ENCODE measurements at regions not wholly inside any gene's neighbourhood (a gene's known extent, or its start where the extent isn't known, plus 50 kb on each side); places are given as distances from the start of the nearest gene placed in this dataset.

GRCh38 chr10:29780639-29781038 lies 145.9 kb upstream of the SVIL start:
- H4K20me1 ChIP-seq (ENCODE audit: insufficient read depth, low read length, poor library complexity, severe bottlenecking), result no peaks in the 10 kb centered on the region
- no peaks in the 10 kb centered on the region for H3K79me2 ChIP-seq (ENCODE audit: insufficient read depth, low read length)
- no peak for TF ChIP-seq EZH2phosphoT487 (IDR thresholded peaks at IDR 0.05; ENCODE audit: borderline replicate concordance)
- TF ChIP-seq CTCF (conservative IDR thresholded peaks at IDR 0.05; ENCODE audit: low read length), result no peak
- no peaks in the 10 kb centered on the region for H3F3A ChIP-seq (ENCODE audit: low read depth)
- H3K4me1 ChIP-seq (ENCODE audit: insufficient read depth, low read length, poor library complexity, severe bottlenecking), result peaks cover 15% of the 10 kb centered on the region
- H3K36me3 ChIP-seq (ENCODE audit: insufficient read depth, low read length), result no peaks in the 10 kb centered on the region
- no peaks in the 10 kb centered on the region for H3K9me3 ChIP-seq (ENCODE audit: insufficient read depth, low read depth, low read length)
- H3K9ac ChIP-seq (ENCODE audit: low read depth, low read length, poor library complexity, severe bottlenecking), result no peak overlapping the region
- H2AFZ ChIP-seq (ENCODE audit: low read length), result no peak overlapping the region
- no peak overlapping the region for H3K4me3 ChIP-seq (ENCODE audit: low read length, poor library complexity, severe bottlenecking)
- no peaks in the 10 kb centered on the region for H3K27me3 ChIP-seq (ENCODE audit: insufficient read depth, low read length, poor library complexity, severe bottlenecking)
- no peaks in the 10 kb centered on the region for H3K9me2 ChIP-seq (replicated peaks; ENCODE audit: low read depth, low read length)
- H3K4me2 ChIP-seq (ENCODE audit: low read depth, low read length, poor library complexity, severe bottlenecking), result no peak overlapping the region

- no peak for TF ChIP-seq CTCF (conservative IDR thresholded peaks at IDR 0.05; ENCODE audit: low read length)
- TF ChIP-seq EZH2phosphoT487 (IDR thresholded peaks at IDR 0.05; ENCODE audit: borderline replicate concordance), result no peak
Observed at GRCh38 chr10:29780096-29780495, 145.3 kb upstream of the SVIL start.

DNA sequence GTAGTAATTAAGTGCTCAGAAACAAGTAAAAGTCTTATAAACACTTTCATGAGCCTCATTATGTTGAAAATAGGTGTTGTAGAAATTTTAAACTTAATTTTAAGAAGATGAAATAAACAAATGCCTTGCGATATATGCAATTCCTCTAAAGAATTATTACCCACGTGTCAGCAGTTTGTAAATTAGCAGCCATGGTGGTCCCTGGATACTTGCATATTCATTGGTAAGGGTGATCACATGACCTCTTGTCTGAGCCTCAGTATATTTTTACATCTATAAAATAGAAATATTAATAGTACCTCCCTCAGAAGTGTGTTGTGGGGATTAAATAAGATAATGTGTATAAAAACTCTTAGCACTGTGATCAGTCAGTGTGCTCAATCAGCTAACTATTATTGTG lies 141.5 kb upstream of the SVIL start:
- H3K79me2 ChIP-seq (ENCODE audit: insufficient read depth, low read length), result no peaks in the 10 kb centered on the region
- H3K9me3 ChIP-seq (ENCODE audit: insufficient read depth, low read depth, low read length), result no peaks in the 10 kb centered on the region
- no peaks in the 10 kb centered on the region for H3K27me3 ChIP-seq (ENCODE audit: insufficient read depth, low read length, poor library complexity, severe bottlenecking)
- H3K9ac ChIP-seq (ENCODE audit: low read depth, low read length, poor library complexity, severe bottlenecking), result no peak overlapping the region
- H3K4me2 ChIP-seq (ENCODE audit: low read depth, low read length, poor library complexity, severe bottlenecking), result no peak overlapping the region
- no peaks in the 10 kb centered on the region for H3K9me2 ChIP-seq (replicated peaks; ENCODE audit: low read depth, low read length)
- H2AFZ ChIP-seq (ENCODE audit: low read length), result no peak overlapping the region
- no peaks in the 10 kb centered on the region for H3K36me3 ChIP-seq (ENCODE audit: insufficient read depth, low read length)
- H4K20me1 ChIP-seq (ENCODE audit: insufficient read depth, low read length, poor library complexity, severe bottlenecking), result no peaks in the 10 kb centered on the region
- no peaks in the 10 kb centered on the region for H3F3A ChIP-seq (ENCODE audit: low read depth)
- H3K4me3 ChIP-seq (ENCODE audit: low read length, poor library complexity, severe bottlenecking), result no peak overlapping the region
- peaks cover 8% of the 10 kb centered on the region for H3K4me1 ChIP-seq (ENCODE audit: insufficient read depth, low read length, poor library complexity, severe bottlenecking)
- TF ChIP-seq EZH2phosphoT487 (IDR thresholded peaks at IDR 0.05; ENCODE audit: borderline replicate concordance), result no peak
- no peak for TF ChIP-seq CTCF (conservative IDR thresholded peaks at IDR 0.05; ENCODE audit: low read length)

More at GRCh38 chr10:29780096-29780495, 145.3 kb upstream of the SVIL start:
- Histone ChIP-seq H3K79me2 (ENCODE audit: insufficient read depth, low read length) (no peaks in the 10 kb centered on the region), H3K9me2 (replicated peaks; ENCODE audit: low read depth, low read length) (no peaks in the 10 kb centered on the region), H3K9ac (ENCODE audit: low read depth, low read length, poor library complexity, severe bottlenecking) (no peak overlapping the region), H2AFZ (ENCODE audit: low read length) (no peak overlapping the region), H3K36me3 (ENCODE audit: insufficient read depth, low read length) (no peaks in the 10 kb centered on the region), H3K9me3 (ENCODE audit: insufficient read depth, low read depth, low read length) (no peaks in the 10 kb centered on the region), H3F3A (ENCODE audit: low read depth) (no peaks in the 10 kb centered on the region), H3K27me3 (ENCODE audit: insufficient read depth, low read length, poor library complexity, severe bottlenecking) (no peaks in the 10 kb centered on the region), H3K4me3 (ENCODE audit: low read length, poor library complexity, severe bottlenecking) (no peak overlapping the region), H4K20me1 (ENCODE audit: insufficient read depth, low read length, poor library complexity, severe bottlenecking) (no peaks in the 10 kb centered on the region), H3K4me1 (ENCODE audit: insufficient read depth, low read length, poor library complexity, severe bottlenecking) (peaks cover 15% of the 10 kb centered on the region), H3K4me2 (ENCODE audit: low read depth, low read length, poor library complexity, severe bottlenecking) (no peak overlapping the region)

Data from Loucy (cell line).